AG09309 (cell line): ENCODE measurements at regions not wholly inside any gene's neighbourhood (a gene's known extent, or its start where the extent isn't known, plus 50 kb on each side); places are given as distances from the start of the nearest gene placed in this dataset.

Source experiments
- DNase-seq: peaks from one replicate; pipeline ENCODE4 v3.0.0-alpha.2; 2010; ENCODE audit warnings: low read depth
- H3K4me3 ChIP-seq: 2 replicates; pipeline ENCODE4 v1.5.1; 2011; ENCODE audit warnings: mild to moderate bottlenecking, low read depth, low read length, moderate library complexity; ENCODE audit not compliant: control insufficient read depth
- CTCF ChIP-seq: IDR thresholded peaks from 2 replicates; pipeline ENCODE4 v1.5.1; 2011; ENCODE audit warnings: mild to moderate bottlenecking, low read depth, low read length, inconsistent platforms; ENCODE audit not compliant: insufficient read depth, control insufficient read depth; ENCODE audit errors: missing control alignments

- H3K4me3 ChIP-seq, result no peak overlapping the region
- TF ChIP-seq CTCF, result no peak
- no peak for DNase-seq
Observed at GRCh38 chr3:171949554-171949953, 89.8 kb upstream of the FNDC3B start.

GRCh38 chr3:171950373-171950772 lies 89.0 kb upstream of the FNDC3B start:
- no peak for TF ChIP-seq CTCF
- no peak overlapping the region for H3K4me3 ChIP-seq
- DNase-seq, result no peak

GRCh38 chr3:171951597-171951996 lies 87.8 kb upstream of the FNDC3B start:
- no peak for TF ChIP-seq CTCF
- H3K4me3 ChIP-seq, result no peak overlapping the region
- no peak for DNase-seq

GRCh38 chr3:171953301-171954022 lies 85.9 kb upstream of the FNDC3B start:
- DNase-seq, result no peak
- TF ChIP-seq CTCF, result no peak

GRCh38 chr3:171954690-171955383 lies 84.5 kb upstream of the FNDC3B start:
- no peak for DNase-seq
- no peak for TF ChIP-seq CTCF
- H3K4me3 ChIP-seq, result no peak overlapping the region

More at GRCh38 chr3:171953301-171954022, 85.9 kb upstream of the FNDC3B start:
- H3K4me3 ChIP-seq, result no peak overlapping the region

GRCh38 chr3:171955598-171955997 lies 83.8 kb upstream of the FNDC3B start:
- H3K4me3 ChIP-seq, result no peak overlapping the region
- DNase-seq, result no peak
- TF ChIP-seq CTCF, result no peak
